ENCODE measurements at regions not wholly inside any gene's neighbourhood (a gene's known extent, or its start where the extent isn't known, plus 50 kb on each side); places are given as distances from the start of the nearest gene placed in this dataset.
A peak's percentile ranks its signal among the peaks of the same experiment; 100 is the strongest.

DNA sequence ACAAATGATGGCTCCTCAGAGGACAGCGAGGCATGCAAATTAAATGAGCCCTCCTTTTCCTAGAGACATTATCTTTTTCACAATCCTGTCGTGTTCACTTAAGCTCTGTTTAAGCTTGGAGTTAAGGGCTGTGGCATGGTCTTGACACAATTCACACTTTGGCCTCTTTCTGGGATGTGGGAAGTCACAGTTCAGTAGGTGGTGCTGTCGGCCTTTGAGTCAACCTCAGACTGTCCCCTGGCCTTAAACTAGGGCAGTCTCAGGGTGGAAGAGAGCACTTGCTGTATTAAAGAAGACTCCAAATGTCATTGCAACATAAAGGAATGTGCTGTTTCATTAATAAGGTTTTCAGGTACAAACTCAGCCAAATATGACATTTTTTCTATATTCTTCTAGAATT is 351.0 kb downstream of the MCTP2 start:
- in situ Hi-C loops (cut with HindIII; ENCODE audit: low pct_unique_long_range_greater_than_20kb, low sequenced_read_pairs), result no loop called here
- no peak for TF ChIP-seq JUND (IDR thresholded peaks at IDR 0.05; ENCODE audit: low read depth)
- DNase-seq (ENCODE audit: low read depth in 1 of 2, low spot score in 1 of 2), result peak in 1 of 2 experiments; percentile 51

- TF ChIP-seq JUND (IDR thresholded peaks at IDR 0.05; ENCODE audit: low read depth), result no peak
- DNase-seq (ENCODE audit: low read depth in 1 of 2, low spot score in 1 of 2), result no peak
- in situ Hi-C loops (cut with HindIII; ENCODE audit: low pct_unique_long_range_greater_than_20kb, low sequenced_read_pairs), result no loop called here
These were observed 353.5 kb downstream of the MCTP2 start for GRCh38 chr15:94584833-94585244.

GRCh38 chr15:94586099-94586498 is 354.7 kb downstream of the MCTP2 start:
- DNase-seq (ENCODE audit: low read depth in 1 of 2, low spot score in 1 of 2), result no peak
- in situ Hi-C loops (cut with HindIII; ENCODE audit: low pct_unique_long_range_greater_than_20kb, low sequenced_read_pairs), result no loop called here

GRCh38 chr15:94587113-94587512 is 355.8 kb downstream of the MCTP2 start:
- no peak for DNase-seq (ENCODE audit: low read depth in 1 of 2, low spot score in 1 of 2)
- in situ Hi-C loops (cut with HindIII; ENCODE audit: low pct_unique_long_range_greater_than_20kb, low sequenced_read_pairs), result no loop called here
- no peak for TF ChIP-seq JUND (IDR thresholded peaks at IDR 0.05; ENCODE audit: low read depth)

More at GRCh38 chr15:94586099-94586498, 354.7 kb downstream of the MCTP2 start:
- TF ChIP-seq JUND (IDR thresholded peaks at IDR 0.05; ENCODE audit: low read depth), result no peak

DNA sequence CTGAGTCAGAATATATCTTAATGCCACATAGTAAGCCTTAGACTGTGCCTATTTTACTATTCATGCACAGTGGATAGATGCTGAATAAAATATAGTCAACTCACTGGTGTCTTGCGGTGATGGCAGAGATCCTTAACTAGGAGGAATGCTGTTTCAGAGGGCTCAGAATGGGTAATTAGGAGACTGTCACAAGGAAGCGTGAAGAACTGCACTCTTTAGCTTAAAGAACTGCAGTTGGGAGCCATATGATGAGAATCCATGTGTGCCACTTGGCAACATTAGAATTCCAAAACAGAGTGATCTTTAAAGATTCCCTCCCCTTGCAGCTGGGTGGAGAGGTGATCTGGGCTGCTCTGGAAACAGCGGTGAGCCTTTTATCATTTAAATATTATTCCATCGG is 357.6 kb downstream of the MCTP2 start:
- no peak for DNase-seq (ENCODE audit: low read depth in 1 of 2, low spot score in 1 of 2)
- in situ Hi-C loops (cut with HindIII; ENCODE audit: low pct_unique_long_range_greater_than_20kb, low sequenced_read_pairs), result no loop called here
- no peak for TF ChIP-seq JUND (IDR thresholded peaks at IDR 0.05; ENCODE audit: low read depth)

DNA sequence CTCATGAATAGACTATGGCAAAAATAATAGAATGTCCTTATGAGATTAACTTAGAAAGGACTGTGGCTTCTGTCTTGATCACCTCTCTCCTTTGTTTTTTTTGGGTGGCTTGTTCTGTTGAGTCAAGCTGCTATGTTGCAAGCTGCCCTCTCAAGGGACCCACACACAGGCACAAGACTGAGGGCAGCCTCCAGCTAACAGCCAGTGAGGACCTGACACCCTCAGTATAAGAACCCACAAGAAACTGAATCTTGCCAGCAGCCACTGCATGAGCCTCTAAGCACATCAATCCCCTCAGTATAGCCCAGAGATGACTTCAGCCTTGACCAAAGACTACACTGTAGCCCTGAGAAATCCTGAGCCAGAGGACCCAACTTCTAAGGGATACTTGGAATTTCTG is 361.1 kb downstream of the MCTP2 start:
- in situ Hi-C loops (cut with HindIII; ENCODE audit: low pct_unique_long_range_greater_than_20kb, low sequenced_read_pairs), result no loop called here
- TF ChIP-seq JUND (IDR thresholded peaks at IDR 0.05; ENCODE audit: low read depth), result no peak
- DNase-seq (ENCODE audit: low read depth in 1 of 2, low spot score in 1 of 2), result no peak

DNA sequence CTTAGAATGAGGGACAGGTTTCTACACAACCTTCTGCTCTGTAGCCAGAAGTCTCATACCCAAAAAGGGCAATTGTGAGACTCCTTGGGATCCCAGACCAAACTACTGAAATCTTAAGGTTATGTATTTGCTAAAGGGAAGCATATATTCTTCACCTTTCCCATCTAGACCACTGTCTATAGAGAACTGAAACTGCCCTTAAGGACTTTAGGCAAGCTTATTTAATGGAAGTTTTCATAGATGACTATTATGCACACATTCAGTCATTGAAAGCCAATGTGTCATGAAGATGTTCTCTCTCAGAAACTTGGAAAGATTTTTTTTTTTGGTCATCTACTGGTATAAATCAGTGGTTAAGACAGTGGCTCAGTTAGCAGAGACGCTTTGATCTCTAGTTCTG is 365.3 kb downstream of the MCTP2 start:
- TF ChIP-seq JUND (IDR thresholded peaks at IDR 0.05; ENCODE audit: low read depth), result no peak
- in situ Hi-C loops (cut with HindIII; ENCODE audit: low pct_unique_long_range_greater_than_20kb, low sequenced_read_pairs), result no loop called here
- no peak for DNase-seq (ENCODE audit: low read depth in 1 of 2, low spot score in 1 of 2)

DNA sequence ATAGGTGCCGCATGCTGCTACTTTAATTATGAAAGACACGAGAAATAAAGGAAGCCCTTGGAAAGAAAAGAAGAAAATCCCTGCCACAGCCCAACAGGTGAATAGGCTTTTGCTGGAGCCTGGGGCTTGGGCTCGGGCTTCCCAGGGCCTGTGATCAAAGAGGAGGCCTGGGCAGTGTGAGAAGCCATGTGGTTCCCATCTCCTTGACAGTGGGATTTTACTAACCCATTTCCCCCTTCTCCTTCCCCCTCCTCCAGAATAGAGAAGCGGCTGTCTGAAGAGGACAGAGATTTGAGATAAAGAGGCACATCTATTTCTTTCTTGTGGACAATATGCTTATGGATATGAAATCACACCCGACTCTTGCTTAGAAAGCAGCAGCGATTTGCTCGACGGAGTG is 369.1 kb downstream of the MCTP2 start:
- in situ Hi-C loops (cut with HindIII; ENCODE audit: low pct_unique_long_range_greater_than_20kb, low sequenced_read_pairs), result no loop called here
- no peak for TF ChIP-seq JUND (IDR thresholded peaks at IDR 0.05; ENCODE audit: low read depth)

DNA sequence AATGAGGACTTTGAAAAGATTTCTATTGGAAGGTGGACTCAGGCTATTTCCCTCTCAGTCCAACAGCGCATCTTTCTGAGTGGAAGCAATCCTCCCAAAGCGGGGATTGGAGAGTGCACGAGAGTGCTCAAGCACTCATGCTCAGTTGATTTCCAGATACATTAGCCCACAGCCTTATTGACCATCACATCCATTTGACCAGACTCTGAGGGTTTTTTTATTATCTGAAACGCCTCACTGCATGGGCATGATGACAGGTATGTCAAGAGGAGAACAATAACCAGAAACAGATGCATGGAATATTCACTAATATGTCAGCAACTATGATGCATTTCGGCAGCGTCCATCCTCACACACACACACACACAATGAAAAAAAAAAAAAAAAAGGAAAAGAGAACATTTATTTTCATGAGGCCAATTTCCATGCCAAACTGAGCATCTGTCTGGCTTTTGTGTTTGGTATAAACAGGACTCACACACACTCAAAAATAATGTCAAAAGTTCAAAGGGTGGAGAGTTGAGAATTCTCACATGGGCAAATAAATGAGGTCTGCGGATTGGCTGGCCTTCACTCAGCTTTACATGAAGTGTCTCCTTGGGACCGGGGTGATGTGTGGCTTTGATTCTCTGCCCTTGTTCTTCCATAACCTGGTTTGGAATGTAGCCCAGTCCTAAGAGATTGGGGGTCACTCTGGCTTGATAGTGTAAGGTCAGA is 371.6 kb downstream of the MCTP2 start:
- no peak for TF ChIP-seq JUND (IDR thresholded peaks at IDR 0.05; ENCODE audit: low read depth)
- DNase-seq (ENCODE audit: low read depth in 1 of 2, low spot score in 1 of 2), result no peak
- in situ Hi-C loops (cut with HindIII; ENCODE audit: low pct_unique_long_range_greater_than_20kb, low sequenced_read_pairs), result no loop called here

More for the DNA sequence above, 369.1 kb downstream of the MCTP2 start:
- no peak for DNase-seq (ENCODE audit: low read depth in 1 of 2, low spot score in 1 of 2)

GRCh38 chr15:94606286-94606685 is 374.9 kb downstream of the MCTP2 start:
- no peak for TF ChIP-seq JUND (IDR thresholded peaks at IDR 0.05; ENCODE audit: low read depth)
- no peak for DNase-seq (ENCODE audit: low read depth in 1 of 2, low spot score in 1 of 2)
- in situ Hi-C loops (cut with HindIII; ENCODE audit: low pct_unique_long_range_greater_than_20kb, low sequenced_read_pairs), result no loop called here

GRCh38 chr15:94607176-94607654 is 375.9 kb downstream of the MCTP2 start:
- no peak for DNase-seq (ENCODE audit: low read depth in 1 of 2, low spot score in 1 of 2)
- in situ Hi-C loops (cut with HindIII; ENCODE audit: low pct_unique_long_range_greater_than_20kb, low sequenced_read_pairs), result no loop called here
- no peak for TF ChIP-seq JUND (IDR thresholded peaks at IDR 0.05; ENCODE audit: low read depth)

GRCh38 chr15:94610069-94610468 is 378.7 kb downstream of the MCTP2 start:
- DNase-seq (ENCODE audit: low read depth in 1 of 2, low spot score in 1 of 2), result no peak
- in situ Hi-C loops (cut with HindIII; ENCODE audit: low pct_unique_long_range_greater_than_20kb, low sequenced_read_pairs), result no loop called here
- no peak for TF ChIP-seq JUND (IDR thresholded peaks at IDR 0.05; ENCODE audit: low read depth)

DNA sequence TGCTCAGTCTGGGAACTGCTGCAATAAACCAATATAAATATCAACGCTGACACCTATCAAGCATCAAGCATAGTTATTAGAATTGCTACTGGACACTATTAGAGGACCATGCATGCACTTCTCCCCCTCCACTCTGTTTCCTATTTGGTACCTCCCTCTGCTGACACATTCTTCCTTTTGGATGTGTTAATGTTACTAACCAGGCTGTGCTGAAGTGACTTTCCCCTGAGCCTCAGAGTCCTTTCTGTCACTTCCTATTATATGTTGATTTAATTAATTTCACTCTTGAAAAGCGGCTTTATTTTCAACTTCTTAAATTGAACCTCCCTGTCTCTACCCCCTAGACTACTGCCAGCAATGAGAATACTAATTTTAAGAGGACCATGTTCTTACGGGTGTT is 379.1 kb downstream of the MCTP2 start:
- TF ChIP-seq JUND (IDR thresholded peaks at IDR 0.05; ENCODE audit: low read depth), result no peak
- DNase-seq (ENCODE audit: low read depth in 1 of 2, low spot score in 1 of 2), result no peak
- in situ Hi-C loops (cut with HindIII; ENCODE audit: low pct_unique_long_range_greater_than_20kb, low sequenced_read_pairs), result no loop called here

- TF ChIP-seq JUND (IDR thresholded peaks at IDR 0.05; ENCODE audit: low read depth), result no peak
- DNase-seq (ENCODE audit: low read depth in 1 of 2, low spot score in 1 of 2), result no peak
- in situ Hi-C loops (cut with HindIII; ENCODE audit: low pct_unique_long_range_greater_than_20kb, low sequenced_read_pairs), result no loop called here
These were observed 380.3 kb downstream of the MCTP2 start for GRCh38 chr15:94611656-94612055.

All from T47D (cell line).